HG03135 (cell line): ENCODE measurements at regions not wholly inside any gene's neighbourhood (a gene's known extent, or its start where the extent isn't known, plus 50 kb on each side); places are given as distances from the start of the nearest gene placed in this dataset.
"Not testable (repeated sequence)": the region's sequence is repeated elsewhere in the genome, so short reads cannot be mapped to it uniquely, and the experiment has no call there.

Experiments used
- ATAC-seq: cut with Tn5 transposase; IDR thresholded peaks from one replicate; pipeline ENCODE4 v1.9.1; 2021; ENCODE audit warnings: mild to moderate bottlenecking, moderate library complexity; ENCODE audit not compliant: unreplicated experiment

DNA sequence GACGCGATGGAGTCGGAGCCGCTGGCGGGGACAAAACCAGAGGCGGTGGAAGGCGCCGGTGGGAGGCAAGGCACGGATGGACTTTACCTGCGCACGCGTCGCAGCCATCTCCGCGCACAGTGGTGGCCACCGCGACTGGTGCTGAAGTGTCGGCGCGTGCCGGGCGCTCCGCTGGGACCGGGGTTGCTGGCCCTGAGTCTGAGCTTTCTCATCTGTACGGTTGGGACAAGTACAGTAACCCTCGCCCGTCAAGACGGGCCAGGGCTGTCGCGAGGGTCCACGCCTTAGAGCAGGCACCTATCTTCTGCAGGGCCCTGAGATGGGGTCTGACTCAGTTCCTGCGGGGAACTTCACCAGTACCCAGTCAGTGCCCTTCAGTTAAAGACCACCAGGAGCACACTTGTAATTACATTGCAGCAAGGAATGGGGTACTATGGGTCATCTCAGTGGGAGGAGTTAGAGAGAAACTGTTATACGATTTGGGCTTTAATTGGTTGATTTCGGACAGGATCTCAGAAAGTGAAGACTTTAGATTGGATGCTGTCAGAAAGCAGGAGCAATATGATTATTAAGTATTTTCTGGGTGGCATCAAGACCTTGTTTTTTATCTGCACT is 385.6 kb downstream of the SPATA31A6 start:
- ATAC-seq: not testable (repeated sequence)

- not testable (repeated sequence) for ATAC-seq
These were observed 394.4 kb downstream of the SPATA31A6 start for GRCh38 chr9:42577851-42578250.
